Panc1 (cell line): ENCODE measurements at regions not wholly inside any gene's neighbourhood (a gene's known extent, or its start where the extent isn't known, plus 50 kb on each side); places are given as distances from the start of the nearest gene placed in this dataset.

Experiments used
- ATAC-seq: fragments of 200-7000 bp; cut with Tn5 transposase; 2 replicates; pipeline ENCODE4 v1.9.1; 2020; ENCODE audit warnings: mild to moderate bottlenecking, moderate library complexity
- BruUV-seq: library from RNA; stranded (reverse); fragments of 400-500 nt; replicated peaks from 2 replicates; lab custom pipeline; 2021; lab: Mats Ljungman, UMichigan
- CTCF ChIA-PET: fragments of 300-600 bp; sonication (Branson Sonifier 250); formaldehyde crosslinking; loops from one replicate; lab custom pipeline; 2022; ENCODE audit warnings: antibody characterized with exemption; lab: Charles Lee
- POLR2A ChIA-PET: fragments of 300-600 bp; sonication (Branson Sonifier 250); formaldehyde crosslinking; loops from one replicate; lab custom pipeline; 2022; ENCODE audit warnings: antibody characterized with exemption; lab: Charles Lee
- DNase-seq: peaks from one replicate; pipeline ENCODE4 v3.0.0-alpha.2; 2010; ENCODE audit warnings: low read depth, low spot score
- H3K27ac ChIP-seq: 2 replicates; pipeline ENCODE4 v1.5.1; 2011; ENCODE audit warnings: mild to moderate bottlenecking, low read length, inconsistent platforms
- H3K27me3 ChIP-seq: fragments of 200-500 bp; sonication (Bioruptor generic); 2 replicates; pipeline ENCODE4 v1.6.0; 2014; ENCODE audit warnings: low read length, inconsistent platforms; ENCODE audit not compliant: control insufficient read depth, insufficient read depth
- H3K36me3 ChIP-seq: fragments of 200-500 bp; sonication (Bioruptor generic); 2 replicates; pipeline ENCODE4 v1.5.1; 2014; ENCODE audit warnings: inconsistent platforms, mild to moderate bottlenecking, low read length, moderate library complexity; ENCODE audit not compliant: control insufficient read depth, insufficient read depth
- H3K4me1 ChIP-seq: 2 replicates; pipeline ENCODE4 v1.5.1; 2011; ENCODE audit warnings: inconsistent platforms, mild to moderate bottlenecking, low read length, moderate library complexity; ENCODE audit not compliant: control insufficient read depth, insufficient read depth
- H3K4me3 ChIP-seq, 2 experiments: 2 replicates each; pipeline ENCODE4 v1.5.1; 2011 to 2012; ENCODE audit warnings: low read depth in 2 of 2, low read length in 2 of 2, mild to moderate bottlenecking in 2 of 2, inconsistent platforms in 1 of 2, moderate library complexity in 1 of 2
- H3K9me3 ChIP-seq: fragments of 200-500 bp; sonication (Bioruptor generic); 2 replicates; pipeline ENCODE4 v1.5.1; 2014; ENCODE audit warnings: low read depth, mild to moderate bottlenecking, inconsistent platforms, low read length, moderate library complexity; ENCODE audit not compliant: control insufficient read depth, insufficient read depth
- POLR2AphosphoS5 ChIP-seq: IDR thresholded peaks from 2 replicates; pipeline ENCODE4 v1.6.1; 2012; ENCODE audit warnings: mild to moderate bottlenecking, low read depth, low read length, moderate library complexity
- REST ChIP-seq, 2 experiments: IDR thresholded peaks; 2 replicates each; pipeline ENCODE4 v1.6.1; 2011 to 2012; ENCODE audit warnings: low read depth in 2 of 2, control low read depth in 1 of 2, low read length in 1 of 2, mild to moderate bottlenecking in 1 of 2, moderate library complexity in 1 of 2; ENCODE audit not compliant: insufficient read depth in 1 of 2
- SIN3A ChIP-seq: IDR thresholded peaks from 2 replicates; pipeline ENCODE4 v1.6.1; 2012; ENCODE audit warnings: low read depth, mild to moderate bottlenecking, low read length, moderate library complexity, borderline replicate concordance; ENCODE audit not compliant: insufficient read depth
- TCF7L2 ChIP-seq: IDR thresholded peaks from 2 replicates; pipeline ENCODE4 v1.6.1; 2011; ENCODE audit warnings: mild to moderate bottlenecking, low read depth, low read length, inconsistent platforms
- in situ Hi-C: cut with HindIII; loops from 2 replicates; pipeline ENCODE4 v1.10.0; 2016; ENCODE audit warnings: low sequenced_read_pairs, low pct_unique_long_range_greater_than_20kb
- intact Hi-C: fragments of 100-400 bp; cut with micrococcal nuclease; formaldehyde crosslinking; loops from one replicate; pipeline ENCODE4 v1.10.0; 2022; ENCODE audit not compliant: unreplicated experiment
- TF ChIP-seq, protein P1 (sequence below): fragments of 450-650 bp; IDR thresholded peaks from 2 replicates; pipeline ENCODE4 v1.5.1; 2017; ENCODE audit warnings: mild to moderate bottlenecking

DNA sequence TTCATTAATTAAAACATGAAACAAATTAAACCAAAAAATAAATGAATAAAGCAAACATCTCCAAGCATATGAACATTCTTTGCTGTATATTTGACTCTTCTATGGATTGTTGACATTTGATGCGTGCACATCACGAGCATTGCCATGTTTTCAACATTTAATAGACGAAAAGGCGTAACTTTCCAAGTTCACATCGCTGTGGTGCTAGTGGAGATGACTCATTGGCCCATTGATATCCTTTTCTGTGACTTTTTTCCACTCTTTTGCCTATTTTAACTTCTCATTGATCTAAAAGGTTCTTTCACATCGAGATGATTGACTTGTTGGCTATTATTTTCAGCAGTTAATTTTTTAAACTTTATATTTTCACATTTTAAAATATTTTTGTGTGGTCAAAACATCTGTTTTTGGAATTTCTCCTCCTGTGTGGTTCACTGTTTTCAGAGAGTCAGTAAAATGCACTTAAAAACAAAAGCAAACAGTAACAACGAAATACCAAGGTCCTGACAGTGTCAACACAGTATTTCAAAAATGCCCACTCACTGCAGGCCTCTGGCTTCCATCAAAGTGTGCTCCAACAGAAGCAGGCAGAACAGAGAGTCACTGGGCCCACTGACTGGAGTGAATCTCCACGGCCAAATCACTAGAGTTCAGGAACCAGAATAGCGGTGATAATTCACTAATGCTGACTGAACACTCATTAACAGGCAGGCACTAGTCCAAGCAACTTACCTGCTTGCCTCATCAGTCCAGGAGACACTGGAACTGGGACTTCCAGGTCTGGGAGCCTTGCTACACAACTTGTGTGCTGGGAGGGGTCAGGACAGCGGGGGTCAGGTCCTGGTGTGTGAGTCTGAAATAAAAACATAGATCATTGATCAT is 372.2 kb upstream of the SMIM21 start:
- ChIA-PET CTCF (no interaction called here), POLR2A (no interaction called here)
- Histone ChIP-seq H3K4me3 (no peak overlapping the region), H3K36me3 (no peaks in the 10 kb centered on the region), H3K9me3 (no peaks in the 10 kb centered on the region), H3K27me3 (no peaks in the 10 kb centered on the region), H3K4me1 (no peaks in the 10 kb centered on the region), H3K27ac (no peak overlapping the region)
- no peak for DNase-seq
- in situ Hi-C loops, result no loop called here
- intact Hi-C loops, result no loop called here
- peak; percentile 68 for ATAC-seq
- BruUV-seq, result no TSS peak
- TF ChIP-seq POLR2AphosphoS5 (no peak), TCF7L2 (no peak), REST (IDR thresholded peaks at IDR 0.05; ENCODE audit: insufficient read depth in 1 of 2, low read depth in 2 of 2, low read length in 1 of 2) (no peak), SIN3A (no peak)
- TF ChIP-seq, protein P1, sequence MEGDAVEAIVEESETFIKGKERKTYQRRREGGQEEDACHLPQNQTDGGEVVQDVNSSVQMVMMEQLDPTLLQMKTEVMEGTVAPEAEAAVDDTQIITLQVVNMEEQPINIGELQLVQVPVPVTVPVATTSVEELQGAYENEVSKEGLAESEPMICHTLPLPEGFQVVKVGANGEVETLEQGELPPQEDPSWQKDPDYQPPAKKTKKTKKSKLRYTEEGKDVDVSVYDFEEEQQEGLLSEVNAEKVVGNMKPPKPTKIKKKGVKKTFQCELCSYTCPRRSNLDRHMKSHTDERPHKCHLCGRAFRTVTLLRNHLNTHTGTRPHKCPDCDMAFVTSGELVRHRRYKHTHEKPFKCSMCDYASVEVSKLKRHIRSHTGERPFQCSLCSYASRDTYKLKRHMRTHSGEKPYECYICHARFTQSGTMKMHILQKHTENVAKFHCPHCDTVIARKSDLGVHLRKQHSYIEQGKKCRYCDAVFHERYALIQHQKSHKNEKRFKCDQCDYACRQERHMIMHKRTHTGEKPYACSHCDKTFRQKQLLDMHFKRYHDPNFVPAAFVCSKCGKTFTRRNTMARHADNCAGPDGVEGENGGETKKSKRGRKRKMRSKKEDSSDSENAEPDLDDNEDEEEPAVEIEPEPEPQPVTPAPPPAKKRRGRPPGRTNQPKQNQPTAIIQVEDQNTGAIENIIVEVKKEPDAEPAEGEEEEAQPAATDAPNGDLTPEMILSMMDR, result no peak

DNA sequence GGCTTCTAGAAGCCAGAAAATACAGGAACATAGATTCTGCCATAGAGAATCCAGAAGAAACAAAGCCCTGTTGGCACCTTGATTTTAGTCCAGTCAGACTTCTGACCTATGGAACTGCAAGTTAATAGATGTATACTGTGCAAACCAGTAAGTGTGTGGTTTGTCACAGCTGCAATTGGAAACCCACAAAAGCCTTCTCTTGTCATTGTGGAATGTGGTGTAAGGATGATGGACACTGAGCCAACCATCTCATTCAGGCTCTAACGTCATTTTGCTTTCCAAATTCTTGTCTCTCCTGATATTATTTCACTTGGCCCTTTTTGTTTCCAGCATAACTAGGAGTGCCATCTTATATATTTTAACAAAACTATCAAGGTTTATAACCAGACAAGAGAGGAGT is 369.5 kb upstream of the SMIM21 start:
- no peaks in the 10 kb centered on the region for H3K4me1 ChIP-seq
- no peaks in the 10 kb centered on the region for H3K36me3 ChIP-seq
- TF ChIP-seq, protein P1, result no peak
- TF ChIP-seq TCF7L2, result no peak
- TF ChIP-seq SIN3A, result no peak
- no peak for TF ChIP-seq REST (IDR thresholded peaks at IDR 0.05; ENCODE audit: insufficient read depth in 1 of 2, low read depth in 2 of 2, low read length in 1 of 2)
- no peak for TF ChIP-seq POLR2AphosphoS5
- ChIA-PET POLR2A (no interaction called here), CTCF (no interaction called here)
- in situ Hi-C loops, result no loop called here
- ATAC-seq (no peak), DNase-seq (no peak)
- no TSS peak for BruUV-seq
- intact Hi-C loops, result no loop called here
- no peak overlapping the region for H3K4me3 ChIP-seq
- no peak overlapping the region for H3K27ac ChIP-seq
- H3K27me3 ChIP-seq, result no peaks in the 10 kb centered on the region
- peaks cover 9% of the 10 kb centered on the region; the same call in 1 of the 2 replicates for H3K9me3 ChIP-seq
